ENCODE measurements at regions not wholly inside any gene's neighbourhood (a gene's known extent, or its start where the extent isn't known, plus 50 kb on each side); places are given as distances from the start of the nearest gene placed in this dataset.

- TF ChIP-seq ZBTB33 (IDR thresholded peaks at IDR 0.05; ENCODE audit: borderline replicate concordance, low read depth) (no peak), CTCF (IDR thresholded peaks at IDR 0.05) (no peak), USF1 (IDR thresholded peaks at IDR 0.05; ENCODE audit: borderline replicate concordance, low read depth) (no peak), MAX (IDR thresholded peaks at IDR 0.05; ENCODE audit: low read depth) (no peak)
Measured at GRCh38 chr18:51821610-51822009, 518.4 kb upstream of the DCC start.

Data from SK-N-SH (cell line).